ENCODE measurements at regions not wholly inside any gene's neighbourhood (a gene's known extent, or its start where the extent isn't known, plus 50 kb on each side); places are given as distances from the start of the nearest gene placed in this dataset.

DNA sequence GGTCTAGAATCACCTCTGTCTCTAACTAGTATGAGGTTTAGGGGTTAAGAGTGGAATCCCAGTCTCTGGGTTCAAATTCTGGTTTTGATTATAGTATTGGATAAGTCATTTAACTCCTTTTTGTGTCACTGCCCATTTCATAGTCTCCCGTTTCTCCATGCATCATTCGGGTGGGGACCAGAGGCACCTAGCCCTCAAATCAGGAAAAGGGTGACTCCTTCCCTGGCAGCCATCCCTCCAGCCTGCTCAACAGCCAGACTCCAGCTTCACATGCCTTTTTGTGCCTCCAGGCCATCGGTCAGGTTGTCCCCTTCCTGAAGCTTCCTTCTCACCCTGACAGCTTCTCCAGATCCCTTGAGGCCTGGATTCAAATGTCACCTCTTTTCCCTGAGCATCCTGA, 139.8 kb downstream of the DHX35 start:
- Mint-ChIP-seq H3K27me3 (ENCODE audit: low read depth in 3 of 3) (peaks cover 3 to 10% (median 4%) of the 10 kb centered on the region in 3 donors), H3K4me3 (no peak overlapping the region), H3K9me3 (peaks cover 0 to 10% (median 3%) of the 10 kb centered on the region in 7 donors), H3K27ac (no peak overlapping the region), H3K4me1 (no peaks in the 10 kb centered on the region), H3K36me3 (no peaks in the 10 kb centered on the region)
- DNase-seq, result no peak
- no peaks in the 10 kb centered on the region for H4K20me1 ChIP-seq (ENCODE audit: insufficient read depth, low read length)
- H3K27me3 ChIP-seq (ENCODE audit: control insufficient read depth in 2 of 2, insufficient read depth in 2 of 2, low read length in 2 of 2), result peaks cover 0 to 3% of the 10 kb centered on the region in 2 donors
- intact Hi-C loops (cut with micrococcal nuclease), result no loop called here
- H2AFZ ChIP-seq (ENCODE audit: insufficient read depth, low read depth, low read length, poor library complexity, severe bottlenecking), result no peak overlapping the region
- H3K4me2 ChIP-seq (replicated peaks; ENCODE audit: extremely low read depth, low read length, poor library complexity, severe bottlenecking), result no peak overlapping the region
- H3K4me1 ChIP-seq (ENCODE audit: control insufficient read depth in 1 of 2, insufficient read depth in 2 of 2, low read length in 2 of 2), result no peaks in the 10 kb centered on the region
- H3K79me2 ChIP-seq (ENCODE audit: insufficient read depth, low read length), result no peaks in the 10 kb centered on the region
- 78% methylated on average over 3 of the region's 3 CpGs for WGBS (ENCODE audit: insufficient coverage)
- H3K9ac ChIP-seq (ENCODE audit: insufficient read depth, low read length, poor library complexity, severe bottlenecking), result no peak overlapping the region
- H3K9me3 ChIP-seq (replicated peaks in 1 of 2; ENCODE audit: control insufficient read depth in 1 of 2, insufficient read depth in 1 of 2, low read length in 2 of 2), result no peaks in the 10 kb centered on the region
- no peaks in the 10 kb centered on the region for H3K36me3 ChIP-seq (replicated peaks in 1 of 2; ENCODE audit: control insufficient read depth in 1 of 2, insufficient read depth in 2 of 2, low read length in 2 of 2)
- H3K4me3 ChIP-seq (replicated peaks in 1 of 3; ENCODE audit: low read depth in 2 of 3, low read length in 3 of 3), result no peak overlapping the region
- TF ChIP-seq, protein P1, sequence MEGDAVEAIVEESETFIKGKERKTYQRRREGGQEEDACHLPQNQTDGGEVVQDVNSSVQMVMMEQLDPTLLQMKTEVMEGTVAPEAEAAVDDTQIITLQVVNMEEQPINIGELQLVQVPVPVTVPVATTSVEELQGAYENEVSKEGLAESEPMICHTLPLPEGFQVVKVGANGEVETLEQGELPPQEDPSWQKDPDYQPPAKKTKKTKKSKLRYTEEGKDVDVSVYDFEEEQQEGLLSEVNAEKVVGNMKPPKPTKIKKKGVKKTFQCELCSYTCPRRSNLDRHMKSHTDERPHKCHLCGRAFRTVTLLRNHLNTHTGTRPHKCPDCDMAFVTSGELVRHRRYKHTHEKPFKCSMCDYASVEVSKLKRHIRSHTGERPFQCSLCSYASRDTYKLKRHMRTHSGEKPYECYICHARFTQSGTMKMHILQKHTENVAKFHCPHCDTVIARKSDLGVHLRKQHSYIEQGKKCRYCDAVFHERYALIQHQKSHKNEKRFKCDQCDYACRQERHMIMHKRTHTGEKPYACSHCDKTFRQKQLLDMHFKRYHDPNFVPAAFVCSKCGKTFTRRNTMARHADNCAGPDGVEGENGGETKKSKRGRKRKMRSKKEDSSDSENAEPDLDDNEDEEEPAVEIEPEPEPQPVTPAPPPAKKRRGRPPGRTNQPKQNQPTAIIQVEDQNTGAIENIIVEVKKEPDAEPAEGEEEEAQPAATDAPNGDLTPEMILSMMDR (IDR thresholded peaks at IDR 0.05), result no peak
- H3K27ac ChIP-seq (ENCODE audit: low read depth in 1 of 2, low read length in 2 of 2), result no peak overlapping the region

DNA sequence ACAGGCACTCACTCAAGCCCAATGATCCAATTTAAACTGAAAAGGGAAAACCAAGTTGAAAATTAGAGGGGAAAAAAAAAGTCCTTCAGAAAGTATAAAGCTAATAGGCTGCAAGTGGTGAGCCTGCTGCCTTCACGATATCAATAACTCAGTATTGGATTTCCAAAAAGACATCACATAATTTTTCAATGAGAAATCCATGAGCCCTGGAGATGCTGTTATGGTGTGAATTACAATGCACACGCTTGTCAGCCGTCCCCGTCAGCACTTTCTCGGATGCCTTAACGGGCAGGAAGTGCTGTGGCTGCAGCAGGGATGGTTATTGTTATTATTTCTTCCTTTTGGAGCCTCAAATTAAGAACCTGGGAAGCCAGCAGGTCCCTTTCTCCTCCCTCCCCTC, 138.5 kb downstream of the DHX35 start:
- H3K4me1 ChIP-seq (ENCODE audit: control insufficient read depth in 1 of 2, insufficient read depth in 2 of 2, low read length in 2 of 2), result no peaks in the 10 kb centered on the region
- H3K9ac ChIP-seq (ENCODE audit: insufficient read depth, low read length, poor library complexity, severe bottlenecking), result no peak overlapping the region
- H4K20me1 ChIP-seq (ENCODE audit: insufficient read depth, low read length), result no peaks in the 10 kb centered on the region
- H2AFZ ChIP-seq (ENCODE audit: insufficient read depth, low read depth, low read length, poor library complexity, severe bottlenecking), result no peak overlapping the region
- no CpG with 5 or more reads among the region's 6 CpGs for WGBS (ENCODE audit: insufficient coverage)
- no peak overlapping the region for H3K27ac Mint-ChIP-seq
- H3K4me1 Mint-ChIP-seq, result no peaks in the 10 kb centered on the region
- H3K27me3 Mint-ChIP-seq (ENCODE audit: low read depth in 3 of 3), result peaks cover 4 to 9% (median 5%) of the 10 kb centered on the region in 3 donors
- H3K36me3 ChIP-seq (replicated peaks in 1 of 2; ENCODE audit: control insufficient read depth in 1 of 2, insufficient read depth in 2 of 2, low read length in 2 of 2), result no peaks in the 10 kb centered on the region
- no peaks in the 10 kb centered on the region for H3K79me2 ChIP-seq (ENCODE audit: insufficient read depth, low read length)
- H3K27me3 ChIP-seq (ENCODE audit: control insufficient read depth in 2 of 2, insufficient read depth in 2 of 2, low read length in 2 of 2), result peaks cover 0 to 3% of the 10 kb centered on the region in 2 donors
- TF ChIP-seq, protein P1 (IDR thresholded peaks at IDR 0.05), result no peak
- H3K36me3 Mint-ChIP-seq, result no peaks in the 10 kb centered on the region
- H3K4me2 ChIP-seq (replicated peaks; ENCODE audit: extremely low read depth, low read length, poor library complexity, severe bottlenecking), result no peak overlapping the region
- peaks cover 0 to 10% (median 3%) of the 10 kb centered on the region in 7 donors for H3K9me3 Mint-ChIP-seq
- H3K9me3 ChIP-seq (replicated peaks in 1 of 2; ENCODE audit: control insufficient read depth in 1 of 2, insufficient read depth in 1 of 2, low read length in 2 of 2), result no peaks in the 10 kb centered on the region
- no peak overlapping the region for H3K4me3 Mint-ChIP-seq
- DNase-seq, result no peak
- H3K4me3 ChIP-seq (replicated peaks in 1 of 3; ENCODE audit: low read depth in 2 of 3, low read length in 3 of 3), result no peak overlapping the region
- no peak overlapping the region for H3K27ac ChIP-seq (ENCODE audit: low read depth in 1 of 2, low read length in 2 of 2)
- intact Hi-C loops (cut with micrococcal nuclease), result no loop called here
